NCI-H2196 treated with DMSO at 0.1 percent for 48 hours (cell line): ENCODE measurements at regions not wholly inside any gene's neighbourhood (a gene's known extent, or its start where the extent isn't known, plus 50 kb on each side); places are given as distances from the start of the nearest gene placed in this dataset.

Source experiments
- DNase-seq: peaks from one replicate; lab custom pipeline; 2025; ENCODE audit not compliant: unreplicated experiment; lab: John Stamatoyannopoulos, UW

- no peak for DNase-seq
Observed at GRCh38 chr11:27287205-27287604, 75.8 kb downstream of the CCDC34 start.

- DNase-seq = no peak
Observed at GRCh38 chr11:27285761-27286160, 77.3 kb downstream of the CCDC34 start.

GRCh38 chr11:27282806-27283205 lies 80.2 kb downstream of the CCDC34 start:
- DNase-seq = no peak

- DNase-seq = no peak
Observed at GRCh38 chr11:27281740-27282590, 81.0 kb downstream of the CCDC34 start.

DNA sequence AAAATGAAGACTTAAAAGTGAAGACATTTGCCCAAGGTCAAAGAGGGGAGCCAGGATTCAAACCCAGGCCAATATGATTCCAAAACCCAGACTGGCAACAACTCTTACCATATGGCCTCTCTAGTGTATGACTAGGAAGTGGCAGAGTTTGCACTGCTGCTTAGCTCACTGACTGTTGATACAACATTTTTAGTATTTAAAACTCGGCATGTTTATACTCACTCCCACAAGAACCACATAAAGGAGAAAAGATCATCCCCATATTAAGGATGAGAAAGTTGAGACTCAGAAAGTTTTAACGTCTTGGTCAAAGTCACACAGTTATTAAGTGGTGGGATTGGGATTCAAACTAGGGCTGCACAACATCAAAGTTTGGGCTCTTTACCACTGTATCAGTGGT lies 81.7 kb downstream of the CCDC34 start:
- no peak for DNase-seq

DNA sequence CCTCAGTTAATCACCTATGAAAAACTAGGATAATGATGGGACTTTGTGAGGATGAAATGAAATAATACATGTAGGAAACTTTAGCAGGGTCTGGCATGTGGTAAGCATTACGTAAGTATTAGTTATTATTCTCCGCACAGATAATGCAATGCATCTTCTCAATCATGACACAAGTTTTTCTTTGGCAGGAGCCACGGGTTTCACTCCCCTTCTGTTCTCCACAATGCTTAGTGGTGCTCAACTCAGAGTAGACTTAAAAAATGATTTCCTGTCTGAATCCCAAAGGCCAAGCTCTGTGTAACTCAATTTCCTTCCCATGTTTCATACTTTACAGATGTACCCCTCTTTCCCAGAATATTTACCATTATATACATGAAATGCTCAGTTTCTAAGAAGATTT lies 82.9 kb downstream of the CCDC34 start:
- DNase-seq = no peak

DNA sequence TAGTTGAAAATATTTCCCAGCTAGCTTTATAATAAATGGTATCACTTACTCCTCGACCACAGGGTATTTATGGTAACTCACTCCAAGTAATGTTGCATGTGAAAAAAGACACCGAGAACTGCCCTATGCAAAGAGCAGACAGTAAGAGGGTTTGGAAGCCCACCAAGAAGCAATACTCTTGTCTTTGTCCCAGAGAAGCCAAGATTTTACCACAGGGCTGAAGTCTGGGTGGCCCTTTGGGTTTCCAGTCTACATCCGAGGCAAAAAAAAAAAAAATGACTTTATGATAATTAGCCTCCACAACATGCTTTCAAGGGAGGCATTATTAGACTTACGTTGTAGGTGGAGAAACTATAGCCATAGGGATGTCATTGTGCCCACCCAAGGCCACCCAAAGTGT lies 83.6 kb downstream of the CCDC34 start:
- no peak for DNase-seq

GRCh38 chr11:27277843-27278242 lies 85.2 kb downstream of the CCDC34 start:
- no peak for DNase-seq

DNA sequence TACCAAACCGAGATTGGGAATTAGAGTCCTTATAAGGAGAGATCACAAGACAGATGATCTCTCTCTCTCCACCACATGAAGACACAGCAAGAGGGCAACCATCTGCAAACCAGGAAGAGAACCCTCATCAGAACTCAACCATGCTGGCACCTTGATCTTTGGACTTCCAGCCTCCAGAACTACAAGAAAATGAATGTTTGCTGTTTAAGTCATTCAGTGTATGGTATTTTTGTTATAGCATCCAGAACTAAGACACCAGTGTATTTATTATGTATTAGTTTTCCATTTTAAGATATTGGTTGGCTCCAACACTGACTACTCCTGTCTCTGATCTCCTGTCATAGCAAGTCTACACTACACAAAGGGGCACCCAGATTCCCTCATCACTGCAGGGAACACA lies 86.9 kb downstream of the CCDC34 start:
- no peak for DNase-seq

DNA sequence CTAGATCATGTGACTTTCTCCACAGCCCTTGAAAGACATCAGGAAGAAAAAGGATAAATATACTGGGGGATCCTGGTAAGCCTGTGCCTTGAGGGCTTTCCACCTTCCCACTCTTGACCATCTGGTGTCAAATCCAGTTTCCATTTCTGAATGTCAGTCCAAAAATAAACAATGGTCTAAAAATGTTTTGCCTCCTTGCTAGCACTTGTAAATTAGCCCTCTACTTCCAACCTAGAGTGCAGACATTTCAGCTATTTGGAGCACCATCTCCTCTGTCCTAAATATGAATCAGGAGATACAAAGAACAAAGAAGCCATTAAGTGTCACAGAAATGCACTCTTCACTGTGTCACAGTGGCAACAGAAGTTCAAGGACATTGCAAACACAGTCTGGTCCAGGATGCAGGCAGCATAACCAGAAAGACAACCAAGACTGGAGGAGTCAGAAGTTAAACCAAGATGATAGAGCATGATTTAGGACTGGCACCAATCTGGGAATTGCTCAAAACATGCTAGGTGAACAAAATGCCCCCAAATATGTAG lies 88.1 kb downstream of the CCDC34 start:
- DNase-seq = no peak

GRCh38 chr11:27266125-27266524 lies 96.9 kb downstream of the CCDC34 start:
- DNase-seq = no peak

DNA sequence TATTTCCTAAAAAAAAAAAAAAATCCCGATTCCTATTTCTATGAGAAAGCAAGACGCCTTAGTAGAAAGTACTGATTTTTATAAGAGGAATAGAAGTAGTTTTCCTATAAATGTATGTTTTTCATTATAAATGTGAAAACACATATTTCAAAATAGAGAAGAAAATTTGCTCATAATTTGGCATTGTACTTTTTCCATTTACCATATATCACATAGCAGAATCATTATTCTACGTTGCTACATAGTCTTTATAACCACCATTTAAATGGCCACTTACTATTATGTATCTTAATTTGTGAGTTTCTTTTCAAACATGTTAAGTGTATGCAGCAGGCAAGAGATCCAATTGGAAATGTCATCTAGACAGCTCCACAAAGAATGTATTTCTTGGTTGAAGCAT lies 99.0 kb downstream of the CCDC34 start:
- no peak for DNase-seq

DNA sequence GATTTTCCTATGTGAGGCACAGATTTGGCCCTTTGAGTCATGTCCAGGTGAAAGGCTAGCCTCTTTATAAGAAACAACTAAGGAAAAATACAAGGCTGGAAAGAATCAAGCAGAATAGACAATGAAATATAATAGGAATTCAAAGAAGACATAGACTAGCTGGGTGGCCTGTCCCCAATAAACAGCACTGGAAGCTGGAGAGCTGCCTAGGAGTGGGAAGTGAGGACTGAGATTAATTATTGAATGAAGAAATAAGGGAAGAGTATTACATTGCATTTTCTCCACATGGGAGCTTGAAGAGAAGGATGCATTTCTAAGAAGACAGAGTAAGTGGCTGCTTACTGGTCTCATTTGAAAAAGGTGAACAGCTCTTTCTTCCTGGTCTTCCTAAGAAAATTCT lies 100.0 kb downstream of the CCDC34 start:
- no peak for DNase-seq

DNA sequence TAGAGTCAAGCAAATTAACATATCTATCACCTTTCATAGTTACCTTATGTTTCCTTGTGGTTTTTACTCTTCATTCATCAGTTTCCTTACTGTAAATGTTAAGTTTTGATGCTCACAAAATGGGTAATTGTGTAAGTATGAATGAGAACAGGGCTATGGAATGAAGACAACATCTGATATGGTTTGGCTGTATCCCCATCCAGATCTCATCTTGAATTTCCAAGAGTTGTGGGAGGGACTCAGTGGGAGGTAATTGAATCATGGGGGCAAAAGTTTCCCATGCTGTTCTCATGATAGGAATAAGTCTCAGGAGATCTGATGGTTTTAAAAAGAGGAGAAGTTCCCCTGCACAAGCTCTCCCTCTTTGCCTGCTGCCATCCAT lies 107.6 kb downstream of the CCDC34 start:
- DNase-seq = no peak

DNA sequence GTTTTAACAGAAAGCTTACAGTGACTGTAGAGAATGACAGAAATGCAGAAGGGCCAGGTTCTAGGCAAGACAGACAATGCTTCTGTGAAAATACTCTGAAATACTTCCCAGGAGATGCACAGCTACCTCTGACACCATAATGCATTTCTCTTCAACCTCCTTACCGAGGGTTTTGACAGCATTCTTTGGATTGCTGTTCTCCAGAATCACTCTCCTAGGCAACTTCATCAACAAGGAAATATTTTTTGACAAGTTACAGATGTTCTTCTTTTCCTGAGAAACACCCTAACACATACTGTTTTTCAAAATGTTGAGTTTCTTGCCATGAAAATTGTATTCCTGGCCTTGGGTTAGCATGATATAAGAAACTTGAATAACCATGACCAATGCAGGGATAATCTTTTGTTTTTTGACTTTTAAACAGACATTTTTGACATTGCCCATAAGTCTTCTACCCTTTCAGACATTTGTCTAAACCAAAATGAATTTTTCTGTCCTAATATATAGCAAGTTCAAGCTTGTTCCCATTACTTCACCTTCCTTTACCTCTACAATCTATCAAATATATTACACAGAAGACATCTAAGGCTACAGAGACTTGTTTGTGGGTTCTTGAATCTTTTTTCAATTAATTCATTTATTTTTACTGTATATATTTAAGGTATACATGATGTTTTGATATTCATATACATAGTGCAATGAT lies 108.1 kb downstream of the CCDC34 start:
- DNase-seq = no peak

DNA sequence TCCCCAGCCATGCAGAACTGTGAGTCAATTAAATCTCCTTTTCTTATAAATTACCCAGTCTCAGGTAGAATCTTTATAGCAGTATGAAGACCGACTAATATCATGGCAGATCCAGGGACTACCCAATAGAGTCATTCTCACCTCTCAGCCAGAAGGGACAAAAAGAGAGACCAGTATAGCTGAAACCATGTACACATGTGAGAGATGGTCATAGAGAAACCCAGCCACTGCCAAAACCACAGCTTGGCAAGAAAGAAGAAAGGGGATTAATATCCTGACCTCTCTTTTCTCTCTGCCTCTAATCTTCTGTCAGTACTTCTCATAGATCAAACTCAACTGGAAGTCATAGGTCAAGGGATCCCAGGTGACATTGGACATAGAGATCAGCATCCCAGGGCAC lies 109.8 kb downstream of the CCDC34 start:
- DNase-seq = no peak

- no peak for DNase-seq
Observed at GRCh38 chr11:27250867-27251665, 111.9 kb downstream of the CCDC34 start.

DNA sequence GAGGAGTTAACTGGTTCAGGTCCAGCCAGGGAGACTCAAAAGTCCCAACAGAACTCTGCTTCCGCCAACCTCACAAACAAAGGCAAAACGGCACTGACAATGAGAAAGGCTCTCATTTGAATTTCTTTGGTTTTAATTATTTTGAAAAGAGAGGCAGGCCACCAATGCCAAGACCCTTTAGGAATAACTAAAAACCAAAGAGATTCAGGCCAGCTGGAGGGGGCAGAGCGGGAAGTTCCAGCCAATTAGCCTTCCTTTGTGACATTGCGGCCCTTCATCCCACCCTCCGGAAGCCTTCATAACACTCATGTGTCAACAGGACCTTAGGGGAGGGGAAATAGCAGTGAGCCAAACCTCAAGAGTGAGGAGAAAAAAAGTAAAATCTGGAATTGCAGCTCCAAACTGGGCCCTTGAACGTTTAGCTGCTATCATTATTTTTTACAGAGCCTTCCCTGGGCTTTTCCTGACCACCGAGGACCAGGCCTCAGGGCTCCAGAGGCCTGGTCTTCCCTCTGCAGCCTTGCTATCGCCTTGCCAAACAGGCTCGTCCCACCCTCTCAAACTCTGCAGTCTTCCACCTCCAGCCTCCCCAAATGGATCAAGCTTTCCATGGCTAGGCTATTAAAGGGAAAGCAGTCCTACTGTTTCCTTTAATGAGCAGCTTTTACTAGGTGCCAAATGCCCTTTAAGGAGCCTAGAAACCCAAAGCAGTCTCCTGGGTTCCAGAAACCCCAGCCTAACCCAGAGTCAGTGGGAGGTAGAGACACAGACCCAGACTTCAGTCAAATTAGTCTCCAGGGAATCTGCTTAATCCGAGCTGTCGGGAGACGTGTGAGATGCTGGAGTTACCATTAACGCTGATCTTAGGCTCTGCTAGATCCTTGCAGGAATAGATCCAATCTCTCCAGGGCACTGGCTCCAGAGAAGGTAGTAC lies 114.2 kb downstream of the CCDC34 start:
- DNase-seq = no peak

DNA sequence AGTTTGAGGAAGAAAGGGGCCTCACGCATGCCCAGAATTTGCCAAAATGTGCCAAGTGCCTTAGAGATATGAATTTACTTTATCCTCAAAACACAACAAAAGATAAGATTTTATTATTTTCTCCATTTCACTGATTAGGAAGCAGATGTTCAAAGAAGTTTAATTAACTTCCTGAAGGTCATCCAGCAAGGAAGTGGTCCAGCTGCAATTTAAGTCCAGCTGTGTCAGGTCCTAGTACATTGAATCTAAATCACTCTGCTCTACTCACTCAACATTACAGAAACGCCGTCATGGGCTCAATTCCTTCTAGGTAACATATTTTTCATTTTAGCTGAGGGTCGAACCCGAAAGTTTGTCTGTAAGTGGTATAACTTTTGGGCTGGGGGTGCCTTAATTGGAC lies 115.4 kb downstream of the CCDC34 start:
- DNase-seq = no peak

DNA sequence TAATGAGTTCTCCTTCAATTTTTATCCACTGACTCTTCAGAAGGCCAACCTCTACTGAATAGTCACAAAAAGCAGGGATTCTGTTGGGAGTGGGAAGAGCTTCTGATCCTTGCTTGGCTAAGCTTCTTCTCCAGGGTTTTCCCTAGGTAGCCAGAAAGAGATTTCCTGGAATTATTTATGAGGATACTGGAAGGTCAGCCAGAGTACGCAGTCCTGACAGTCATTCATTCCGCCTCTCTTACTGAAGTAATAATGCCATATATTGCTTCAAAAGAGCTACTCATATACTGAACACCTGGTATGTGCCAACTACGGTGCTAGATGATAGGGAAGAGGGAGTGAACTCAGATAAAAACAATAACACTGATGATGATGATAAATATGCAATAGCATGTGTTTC lies 116.1 kb downstream of the CCDC34 start:
- DNase-seq = no peak
